ENCODE measurements at regions not wholly inside any gene's neighbourhood (a gene's known extent, or its start where the extent isn't known, plus 50 kb on each side); places are given as distances from the start of the nearest gene placed in this dataset.
"Not testable (repeated sequence)": the region's sequence is repeated elsewhere in the genome, so short reads cannot be mapped to it uniquely, and the experiment has no call there.

- no peak overlapping the region for H3K4me3 Mint-ChIP-seq
- no peak for DNase-seq
- no peaks in the 10 kb centered on the region for H3K36me3 Mint-ChIP-seq
- no peaks in the 10 kb centered on the region for H3K9me3 Mint-ChIP-seq
- no peak overlapping the region for H3K27ac Mint-ChIP-seq
- no peaks in the 10 kb centered on the region for H3K27me3 Mint-ChIP-seq
- H3K4me1 Mint-ChIP-seq: no peaks in the 10 kb centered on the region
These were observed 312.5 kb downstream of the CETN3 start for GRCh38 chr5:90097082-90097477.

GRCh38 chr5:90096415-90097081, 313.0 kb downstream of the CETN3 start:
- H3K9me3 Mint-ChIP-seq: no peaks in the 10 kb centered on the region
- H3K4me3 Mint-ChIP-seq: no peak overlapping the region
- no peaks in the 10 kb centered on the region for H3K36me3 Mint-ChIP-seq
- no peaks in the 10 kb centered on the region for H3K4me1 Mint-ChIP-seq
- H3K27me3 Mint-ChIP-seq: no peaks in the 10 kb centered on the region
- no peak overlapping the region for H3K27ac Mint-ChIP-seq
- no peak for DNase-seq

DNA sequence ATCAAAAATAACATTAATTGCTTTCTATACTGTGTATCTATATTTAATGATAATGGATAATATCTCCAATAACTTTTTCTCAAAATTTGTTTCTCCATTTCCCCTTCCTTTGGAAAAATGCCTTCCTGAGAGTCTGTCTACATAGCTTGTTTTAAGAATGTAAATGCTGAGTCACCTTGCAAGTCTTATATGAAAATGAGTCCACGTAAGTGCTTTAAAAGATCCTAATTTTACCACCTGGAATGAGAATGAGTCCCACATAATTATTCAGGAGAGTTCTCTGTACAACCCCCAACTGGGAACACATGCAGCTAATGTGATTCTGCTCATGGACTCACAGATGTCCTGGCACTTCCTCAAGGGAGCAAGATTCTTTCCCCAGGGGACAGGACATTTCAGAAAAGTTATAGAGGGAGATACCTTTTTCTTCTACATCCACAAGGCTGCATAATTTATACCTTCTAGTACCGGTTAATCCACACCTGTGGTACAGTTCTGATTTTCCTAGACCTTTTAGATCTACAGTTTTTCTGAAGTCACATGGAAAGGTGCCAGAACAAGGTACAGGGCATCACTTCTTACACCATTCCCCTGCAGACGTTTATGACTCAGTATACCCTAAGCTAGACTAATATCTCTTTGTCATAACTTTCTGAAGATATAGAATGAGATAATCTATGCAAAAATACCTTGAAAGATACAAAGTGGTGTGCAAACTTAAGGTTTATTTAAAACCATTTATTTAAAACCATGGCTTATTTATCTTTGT, 314.1 kb downstream of the CETN3 start:
- Mint-ChIP-seq H3K27me3 (no peaks in the 10 kb centered on the region), H3K36me3 (no peaks in the 10 kb centered on the region), H3K27ac (no peak overlapping the region), H3K4me1 (no peaks in the 10 kb centered on the region), H3K9me3 (no peaks in the 10 kb centered on the region), H3K4me3 (no peak overlapping the region)
- DNase-seq: no peak

GRCh38 chr5:90093751-90094485, 315.6 kb downstream of the CETN3 start:
- peaks cover 2% of the 10 kb centered on the region for H3K9me3 Mint-ChIP-seq
- H3K27me3 Mint-ChIP-seq: no peaks in the 10 kb centered on the region
- no peak overlapping the region for H3K4me3 Mint-ChIP-seq
- no peaks in the 10 kb centered on the region for H3K4me1 Mint-ChIP-seq
- H3K27ac Mint-ChIP-seq: no peak overlapping the region
- no peak for DNase-seq
- no peaks in the 10 kb centered on the region for H3K36me3 Mint-ChIP-seq

- no peak for DNase-seq
- H3K9me3 Mint-ChIP-seq: peaks cover 7% of the 10 kb centered on the region
- H3K27ac Mint-ChIP-seq: no peak overlapping the region
- H3K36me3 Mint-ChIP-seq: no peaks in the 10 kb centered on the region
- no peaks in the 10 kb centered on the region for H3K27me3 Mint-ChIP-seq
- H3K4me3 Mint-ChIP-seq: no peak overlapping the region
- no peaks in the 10 kb centered on the region for H3K4me1 Mint-ChIP-seq
These were observed 316.8 kb downstream of the CETN3 start for GRCh38 chr5:90092734-90093133.

DNA sequence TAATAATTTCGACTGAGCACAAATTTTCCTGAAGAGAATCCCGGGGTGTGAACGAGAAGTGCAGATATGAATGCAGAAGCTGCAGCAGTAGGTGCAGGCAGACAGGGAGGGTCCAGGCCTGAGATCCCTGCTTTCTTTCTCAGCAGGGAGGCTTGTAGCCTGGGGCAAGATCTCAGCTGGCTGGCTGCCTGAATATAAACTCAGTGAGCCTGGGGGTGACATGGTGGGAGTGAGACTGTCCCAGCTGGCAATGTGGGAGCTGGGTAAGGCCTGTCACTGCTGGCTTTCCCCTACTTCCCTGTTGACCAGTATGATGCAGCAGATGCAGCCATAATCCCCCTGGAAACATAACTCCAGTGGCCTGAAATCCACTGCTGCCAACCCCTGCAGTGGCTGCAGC, 325.2 kb downstream of the CETN3 start:
- Mint-ChIP-seq H3K36me3 (no peaks in the 10 kb centered on the region), H3K27me3 (no peaks in the 10 kb centered on the region), H3K27ac (no peak overlapping the region), H3K4me3 (no peak overlapping the region), H3K9me3 (peaks cover 10% of the 10 kb centered on the region), H3K4me1 (no peaks in the 10 kb centered on the region)
- no peak for DNase-seq

DNA sequence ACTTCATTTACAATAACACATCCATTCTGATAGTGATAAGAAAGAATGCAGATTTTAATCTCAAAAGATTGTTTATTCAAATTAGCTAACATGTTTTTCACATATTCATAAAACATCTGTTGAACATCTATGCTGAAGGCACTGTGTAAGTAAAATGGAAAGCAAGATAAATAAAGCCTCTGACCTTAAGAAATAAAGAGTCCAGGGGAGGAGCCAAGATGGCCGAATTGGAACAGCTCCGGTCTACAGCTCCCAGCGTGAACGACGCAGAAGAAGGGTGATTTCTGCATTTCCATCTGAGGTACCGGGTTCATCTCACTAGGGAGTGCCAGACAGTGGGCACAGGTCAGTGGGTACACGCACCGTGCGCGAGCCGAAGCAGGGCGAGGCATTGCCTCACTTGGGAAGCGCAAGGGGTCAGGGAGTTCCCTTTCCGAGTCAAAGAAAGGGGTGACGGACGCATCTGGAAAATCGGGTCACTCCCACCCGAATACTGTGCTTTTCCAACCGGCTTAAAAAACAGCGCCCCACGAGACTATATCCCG, 336.5 kb downstream of the CETN3 start:
- H3K9me3 Mint-ChIP-seq, DNase-seq, H3K4me3 Mint-ChIP-seq, H3K36me3 Mint-ChIP-seq, H3K4me1 Mint-ChIP-seq, H3K27me3 Mint-ChIP-seq, H3K27ac Mint-ChIP-seq: not testable (repeated sequence)

DNA sequence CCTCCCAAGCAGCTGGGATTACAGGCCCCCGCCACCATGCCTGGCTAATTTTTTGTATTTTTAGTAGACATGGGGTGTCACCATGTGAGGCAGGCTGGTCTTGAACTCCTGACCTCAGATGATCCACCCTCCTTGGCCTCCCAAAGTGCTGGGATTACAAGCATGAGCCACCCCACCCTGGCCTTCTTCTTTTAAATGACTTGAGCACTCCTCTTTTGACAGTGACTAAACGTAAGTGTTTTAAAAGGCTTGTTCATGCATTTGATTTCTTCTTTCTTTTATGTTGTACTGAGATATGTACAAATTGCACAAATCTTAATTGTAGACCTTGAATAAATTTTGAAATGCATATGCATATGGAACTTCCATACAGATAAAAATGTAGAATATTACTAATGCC, 337.9 kb downstream of the CETN3 start:
- H3K9me3 Mint-ChIP-seq: peaks cover 3% of the 10 kb centered on the region
- no peak overlapping the region for H3K4me3 Mint-ChIP-seq
- H3K4me1 Mint-ChIP-seq: no peaks in the 10 kb centered on the region
- H3K27ac Mint-ChIP-seq: no peak overlapping the region
- H3K27me3 Mint-ChIP-seq: no peaks in the 10 kb centered on the region
- no peak for DNase-seq
- no peaks in the 10 kb centered on the region for H3K36me3 Mint-ChIP-seq

DNA sequence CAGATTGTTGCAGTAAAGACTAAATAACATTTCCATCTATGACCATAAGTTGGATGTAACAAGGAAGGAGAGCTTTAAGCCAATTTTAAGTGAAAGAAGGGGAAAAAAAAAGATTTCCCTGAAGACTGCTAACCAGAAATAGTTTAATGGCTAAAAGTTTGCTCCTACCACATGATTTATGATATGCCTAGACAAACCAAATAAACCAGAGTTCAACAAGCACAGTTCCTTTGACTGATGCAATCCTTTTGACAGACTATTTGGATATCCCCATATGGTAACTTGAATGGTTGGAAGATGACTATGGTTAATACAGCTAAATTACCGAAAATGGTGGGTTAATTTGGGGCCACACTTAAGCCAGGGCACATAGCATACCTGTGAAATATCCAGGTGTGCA, 338.5 kb downstream of the CETN3 start:
- DNase-seq: no peak
- no peaks in the 10 kb centered on the region for H3K4me1 Mint-ChIP-seq
- H3K4me3 Mint-ChIP-seq: no peak overlapping the region
- peaks cover 3% of the 10 kb centered on the region for H3K9me3 Mint-ChIP-seq
- H3K27ac Mint-ChIP-seq: no peak overlapping the region
- no peaks in the 10 kb centered on the region for H3K27me3 Mint-ChIP-seq
- H3K36me3 Mint-ChIP-seq: no peaks in the 10 kb centered on the region

DNA sequence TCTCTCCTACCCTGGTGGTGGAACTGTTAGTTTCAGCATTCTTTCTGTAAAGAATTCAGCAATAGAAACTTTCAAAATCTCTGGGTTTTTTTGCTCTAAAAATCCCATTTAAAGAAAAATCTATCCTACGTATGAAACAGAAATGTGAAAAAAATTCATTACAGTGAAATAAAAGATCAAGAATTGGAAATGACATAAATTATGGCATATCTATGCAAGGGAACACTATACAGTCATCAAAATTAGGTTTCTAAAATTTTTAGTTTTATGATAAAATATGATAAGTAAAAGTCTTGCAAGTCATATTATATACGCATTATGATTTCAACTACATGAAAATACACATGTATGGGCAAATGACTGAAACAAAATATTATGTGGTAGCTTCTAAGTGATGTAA, 342.6 kb downstream of the CETN3 start:
- H3K9me3 Mint-ChIP-seq: peaks cover 8% of the 10 kb centered on the region
- no peaks in the 10 kb centered on the region for H3K27me3 Mint-ChIP-seq
- no peaks in the 10 kb centered on the region for H3K36me3 Mint-ChIP-seq
- no peak overlapping the region for H3K4me3 Mint-ChIP-seq
- H3K27ac Mint-ChIP-seq: no peak overlapping the region
- no peak for DNase-seq
- no peaks in the 10 kb centered on the region for H3K4me1 Mint-ChIP-seq

- no peak overlapping the region for H3K4me3 Mint-ChIP-seq
- no peak for DNase-seq
- H3K4me1 Mint-ChIP-seq: no peaks in the 10 kb centered on the region
- H3K9me3 Mint-ChIP-seq: peaks cover 1% of the 10 kb centered on the region
- H3K36me3 Mint-ChIP-seq: no peaks in the 10 kb centered on the region
- no peaks in the 10 kb centered on the region for H3K27me3 Mint-ChIP-seq
- no peak overlapping the region for H3K27ac Mint-ChIP-seq
These were observed 352.4 kb downstream of the CETN3 start for GRCh38 chr5:90056911-90057705.

DNA sequence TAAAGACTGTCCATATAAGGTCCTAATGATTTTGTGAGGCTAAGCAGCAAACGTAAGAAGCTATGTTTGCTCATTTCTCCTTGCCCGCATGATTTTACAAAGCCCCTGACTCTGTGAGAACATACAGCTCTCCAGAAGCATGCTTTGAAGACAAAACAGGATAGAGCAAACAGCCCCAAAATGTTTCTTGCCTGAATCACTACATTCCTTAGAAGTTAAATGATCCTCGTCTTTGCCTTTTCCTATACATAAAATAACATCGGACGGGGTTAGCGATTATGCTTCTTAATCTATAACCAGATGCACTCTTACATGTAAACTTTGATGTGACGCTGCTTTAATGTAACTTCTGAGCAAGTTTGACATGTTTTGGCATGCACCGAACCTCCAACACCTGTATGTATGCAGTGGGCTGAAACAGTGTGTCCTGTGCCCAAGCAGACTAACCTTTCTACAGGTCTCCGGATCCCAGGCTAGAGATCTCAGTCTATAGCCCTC, 353.7 kb downstream of the CETN3 start:
- H3K27me3 Mint-ChIP-seq: no peaks in the 10 kb centered on the region
- H3K27ac Mint-ChIP-seq: no peak overlapping the region
- H3K4me1 Mint-ChIP-seq: no peaks in the 10 kb centered on the region
- DNase-seq: no peak
- no peaks in the 10 kb centered on the region for H3K36me3 Mint-ChIP-seq
- H3K9me3 Mint-ChIP-seq: peaks cover 1% of the 10 kb centered on the region
- H3K4me3 Mint-ChIP-seq: no peak overlapping the region

DNA sequence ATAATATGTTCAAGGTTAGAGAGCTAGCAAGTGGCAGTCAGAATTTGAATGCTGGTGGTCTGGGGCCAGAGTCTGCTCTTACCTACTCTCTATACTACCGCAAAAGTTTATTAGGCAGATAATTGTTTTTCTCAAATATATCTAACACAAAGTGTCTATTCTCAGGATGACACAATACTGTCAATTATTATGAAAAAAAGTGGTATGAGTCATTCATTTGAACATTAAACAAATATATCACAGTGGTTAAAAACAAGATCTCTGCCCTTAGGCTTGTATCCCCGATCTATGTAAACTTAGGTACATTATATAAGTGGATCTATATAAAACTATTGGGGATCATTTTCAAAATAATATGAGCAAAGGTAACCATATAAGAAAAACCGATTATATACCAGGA, 354.9 kb downstream of the CETN3 start:
- Mint-ChIP-seq H3K9me3 (peaks cover 1% of the 10 kb centered on the region), H3K4me1 (no peaks in the 10 kb centered on the region), H3K4me3 (no peak overlapping the region), H3K27me3 (no peaks in the 10 kb centered on the region), H3K36me3 (no peaks in the 10 kb centered on the region), H3K27ac (no peak overlapping the region)
- no peak for DNase-seq

GRCh38 chr5:90051756-90052155, 357.8 kb downstream of the CETN3 start:
- DNase-seq: no peak
- no peak overlapping the region for H3K4me3 Mint-ChIP-seq
- peaks cover 3% of the 10 kb centered on the region for H3K9me3 Mint-ChIP-seq
- no peaks in the 10 kb centered on the region for H3K27me3 Mint-ChIP-seq
- no peaks in the 10 kb centered on the region for H3K36me3 Mint-ChIP-seq
- H3K27ac Mint-ChIP-seq: no peak overlapping the region
- H3K4me1 Mint-ChIP-seq: no peaks in the 10 kb centered on the region

GRCh38 chr5:90050103-90050502, 359.5 kb downstream of the CETN3 start:
- no peaks in the 10 kb centered on the region for H3K36me3 Mint-ChIP-seq
- peaks cover 3% of the 10 kb centered on the region for H3K9me3 Mint-ChIP-seq
- no peak overlapping the region for H3K4me3 Mint-ChIP-seq
- no peaks in the 10 kb centered on the region for H3K27me3 Mint-ChIP-seq
- DNase-seq: no peak
- no peak overlapping the region for H3K27ac Mint-ChIP-seq
- no peaks in the 10 kb centered on the region for H3K4me1 Mint-ChIP-seq
